Sigmoid colon (tissue), 6 donors: ENCODE measurements at regions not wholly inside any gene's neighbourhood (a gene's known extent, or its start where the extent isn't known, plus 50 kb on each side); places are given as distances from the start of the nearest gene placed in this dataset.

Experiments used
- DNase-seq: peaks from one replicate; pipeline ENCODE4 v3.0.0-alpha.2; 2019
- H3K27ac ChIP-seq, 4 donors: fragments of 200-600 bp; sonication (generic); one replicate each; pipeline ENCODE4 v1.5.1; 2016 to 2019; ENCODE audit warnings: mild to moderate bottlenecking in 1 of 4
- H3K27me3 ChIP-seq, 3 donors: fragments of 200-600 bp; sonication (generic); one replicate each; pipeline ENCODE4 v1.5.1; 2019; ENCODE audit warnings: mild to moderate bottlenecking in 1 of 3
- H3K36me3 ChIP-seq, 4 donors: fragments of 200-600 bp; sonication (generic); one replicate each; pipeline ENCODE4 v1.5.1; 2016 to 2019
- H3K4me1 ChIP-seq, 4 donors: fragments of 200-600 bp; sonication (generic); one replicate each; pipeline ENCODE4 v1.5.1; 2017 to 2019
- H3K4me3 ChIP-seq, 4 donors: fragments of 200-600 bp; sonication (generic); one replicate each; pipeline ENCODE4 v1.5.1; 2017 to 2019; ENCODE audit warnings: mild to moderate bottlenecking in 2 of 4, moderate library complexity in 1 of 4
- H3K9me3 ChIP-seq, 4 donors: fragments of 200-600 bp in 3 of 4; sonication (generic) in 3 of 4; one replicate each; pipeline versions ENCODE4 v1.5.1 to v1.6.1; 2013 to 2019
- EP300 ChIP-seq, 4 donors: sonication (generic); formaldehyde crosslinking; IDR thresholded peaks; one replicate each; pipeline ENCODE4 v1.6.1; 2017; ENCODE audit warnings: antibody characterized with exemption in 4 of 4
- POLR2A ChIP-seq, 2 donors: fragments of 450-650 bp; IDR thresholded peaks; one replicate each; pipeline ENCODE4 v1.6.1; 2016; ENCODE audit warnings: antibody characterized with exemption in 2 of 2, mild to moderate bottlenecking in 2 of 2, moderate library complexity in 2 of 2
- POLR2AphosphoS5 ChIP-seq, 4 donors: sonication (generic); formaldehyde crosslinking; IDR thresholded peaks; one replicate each; pipeline ENCODE4 v1.6.1; 2017; ENCODE audit warnings: antibody characterized with exemption in 4 of 4
- WGBS, 2 donors: extraction: QIAGEN DNeasy Blood & Tissue Kit; methylation state at CpG; one replicate each; pipeline ENCODE4 v1.1.7; 2013; 5-methylcytosine and 5-hydroxymethylcytosine counted together
- intact Hi-C: fragments of 100-400 bp; cut with DNase I; formaldehyde crosslinking; loops from one replicate; pipeline ENCODE4 v1.15.1; 2023
- TF ChIP-seq, protein P1 (sequence below), 4 experiments: fragments of 450-650 bp in 3 of 4; fragments of 200-600 bp in 1 of 4; IDR thresholded peaks; one replicate each; pipeline ENCODE4 v1.5.1; 2016 to 2019; ENCODE audit warnings: antibody characterized with exemption in 4 of 4, mild to moderate bottlenecking in 3 of 4, moderate library complexity in 2 of 4
- donor health status: healthy with polysubstance abuse.
- donor health status: healthy.

GRCh38 chr3:44045476-44046275 is 196.0 kb upstream of the TOPAZ1 start:
- no peak for DNase-seq
- whole genome bisulfite sequencing, 2 donors: 28 to 38% methylated on average over 4 of the region's 4 CpGs
- TF ChIP-seq POLR2A (IDR thresholded peaks at IDR 0.05): no peak
- TF ChIP-seq POLR2AphosphoS5 (IDR thresholded peaks at IDR 0.05): no peak
- no peak for TF ChIP-seq EP300 (IDR thresholded peaks at IDR 0.05)
- TF ChIP-seq, protein P1, sequence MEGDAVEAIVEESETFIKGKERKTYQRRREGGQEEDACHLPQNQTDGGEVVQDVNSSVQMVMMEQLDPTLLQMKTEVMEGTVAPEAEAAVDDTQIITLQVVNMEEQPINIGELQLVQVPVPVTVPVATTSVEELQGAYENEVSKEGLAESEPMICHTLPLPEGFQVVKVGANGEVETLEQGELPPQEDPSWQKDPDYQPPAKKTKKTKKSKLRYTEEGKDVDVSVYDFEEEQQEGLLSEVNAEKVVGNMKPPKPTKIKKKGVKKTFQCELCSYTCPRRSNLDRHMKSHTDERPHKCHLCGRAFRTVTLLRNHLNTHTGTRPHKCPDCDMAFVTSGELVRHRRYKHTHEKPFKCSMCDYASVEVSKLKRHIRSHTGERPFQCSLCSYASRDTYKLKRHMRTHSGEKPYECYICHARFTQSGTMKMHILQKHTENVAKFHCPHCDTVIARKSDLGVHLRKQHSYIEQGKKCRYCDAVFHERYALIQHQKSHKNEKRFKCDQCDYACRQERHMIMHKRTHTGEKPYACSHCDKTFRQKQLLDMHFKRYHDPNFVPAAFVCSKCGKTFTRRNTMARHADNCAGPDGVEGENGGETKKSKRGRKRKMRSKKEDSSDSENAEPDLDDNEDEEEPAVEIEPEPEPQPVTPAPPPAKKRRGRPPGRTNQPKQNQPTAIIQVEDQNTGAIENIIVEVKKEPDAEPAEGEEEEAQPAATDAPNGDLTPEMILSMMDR (IDR thresholded peaks at IDR 0.05): no peak
- H3K4me3 ChIP-seq: no peak overlapping the region
- H3K27ac ChIP-seq: no peak overlapping the region
- H3K27me3 ChIP-seq: no peaks in the 10 kb centered on the region
- no peaks in the 10 kb centered on the region for H3K9me3 ChIP-seq
- H3K36me3 ChIP-seq: no peaks in the 10 kb centered on the region
- intact Hi-C loops: no loop called here
- no peaks in the 10 kb centered on the region for H3K4me1 ChIP-seq

GRCh38 chr3:44047796-44048195 is 193.9 kb upstream of the TOPAZ1 start:
- Histone ChIP-seq H3K36me3 (no peaks in the 10 kb centered on the region), H3K27me3 (no peaks in the 10 kb centered on the region), H3K27ac (no peak overlapping the region), H3K4me3 (no peak overlapping the region), H3K4me1 (no peaks in the 10 kb centered on the region), H3K9me3 (no peaks in the 10 kb centered on the region)
- 80 to 86% methylated on average over 3 of the region's 3 CpGs for WGBS, 2 donors
- intact Hi-C loops: no loop called here
- DNase-seq: no peak
- TF ChIP-seq POLR2AphosphoS5 (IDR thresholded peaks at IDR 0.05) (no peak), POLR2A (IDR thresholded peaks at IDR 0.05) (no peak)

GRCh38 chr3:44048196-44048924 is 193.3 kb upstream of the TOPAZ1 start:
- H3K4me1 ChIP-seq: no peaks in the 10 kb centered on the region
- no peak for DNase-seq
- WGBS, 2 donors: 44 to 59% methylated on average over 3 of the region's 3 CpGs
- intact Hi-C loops: no loop called here
- H3K4me3 ChIP-seq: no peak overlapping the region
- TF ChIP-seq, protein P1 (IDR thresholded peaks at IDR 0.05): no peak
- TF ChIP-seq POLR2AphosphoS5 (IDR thresholded peaks at IDR 0.05) (no peak), POLR2A (IDR thresholded peaks at IDR 0.05) (no peak), EP300 (IDR thresholded peaks at IDR 0.05) (no peak)
- H3K27ac ChIP-seq: no peak overlapping the region
- H3K36me3 ChIP-seq: no peaks in the 10 kb centered on the region
- no peaks in the 10 kb centered on the region for H3K9me3 ChIP-seq
- no peaks in the 10 kb centered on the region for H3K27me3 ChIP-seq

GRCh38 chr3:44048949-44049348 is 192.7 kb upstream of the TOPAZ1 start:
- 87 to 95% methylated on average over 2 of the region's 2 CpGs for WGBS, 2 donors
- no peaks in the 10 kb centered on the region for H3K27me3 ChIP-seq
- H3K27ac ChIP-seq: no peak overlapping the region
- DNase-seq: no peak
- intact Hi-C loops: no loop called here
- TF ChIP-seq POLR2A (IDR thresholded peaks at IDR 0.05) (no peak), EP300 (IDR thresholded peaks at IDR 0.05) (no peak), POLR2AphosphoS5 (IDR thresholded peaks at IDR 0.05) (no peak)
- TF ChIP-seq, protein P1 (IDR thresholded peaks at IDR 0.05): no peak
- no peaks in the 10 kb centered on the region for H3K36me3 ChIP-seq
- H3K4me1 ChIP-seq: no peaks in the 10 kb centered on the region
- no peak overlapping the region for H3K4me3 ChIP-seq
- no peaks in the 10 kb centered on the region for H3K9me3 ChIP-seq

DNA sequence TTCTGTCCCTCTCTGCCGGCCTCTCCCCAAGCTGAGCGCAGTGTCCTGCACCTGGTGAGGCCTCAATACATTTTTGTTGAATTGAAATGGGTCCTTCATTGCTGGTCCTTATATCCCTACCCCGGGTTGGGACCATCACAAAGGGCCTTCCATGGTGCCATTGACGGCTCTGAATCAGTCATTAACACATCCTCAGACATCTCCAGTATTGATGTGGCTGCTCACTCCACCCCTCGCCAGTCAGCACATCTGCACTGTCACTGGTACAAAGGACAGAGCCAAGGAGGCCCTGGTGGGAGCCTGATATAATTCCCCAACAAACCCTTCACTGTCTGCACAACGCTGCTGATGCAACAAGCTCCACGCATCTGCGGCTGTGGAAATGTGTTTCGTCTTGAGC is 191.6 kb upstream of the TOPAZ1 start:
- DNase-seq: no peak
- no peak for TF ChIP-seq POLR2AphosphoS5 (IDR thresholded peaks at IDR 0.05)
- TF ChIP-seq POLR2A (IDR thresholded peaks at IDR 0.05): no peak
- TF ChIP-seq, protein P1 (IDR thresholded peaks at IDR 0.05): no peak
- TF ChIP-seq EP300 (IDR thresholded peaks at IDR 0.05): no peak
- Histone ChIP-seq H3K27me3 (no peaks in the 10 kb centered on the region), H3K27ac (no peak overlapping the region), H3K4me1 (no peaks in the 10 kb centered on the region), H3K36me3 (no peaks in the 10 kb centered on the region), H3K9me3 (no peaks in the 10 kb centered on the region), H3K4me3 (no peak overlapping the region)
- intact Hi-C loops: no loop called here
- WGBS, 2 donors: 87 to 90% methylated on average over 9 of the region's 9 CpGs
